ENCODE measurements at regions not wholly inside any gene's neighbourhood (a gene's known extent, or its start where the extent isn't known, plus 50 kb on each side); places are given as distances from the start of the nearest gene placed in this dataset.
"Not testable (repeated sequence)": the region's sequence is repeated elsewhere in the genome, so short reads cannot be mapped to it uniquely, and the experiment has no call there.

GRCh38 chr9:73889023-73889422 is 608.1 kb upstream of the RORB start:
- no peak overlapping the region for H3K4me3 ChIP-seq (ENCODE audit: low read length)
- no peak for DNase-seq (ENCODE audit: low read depth, low spot score)

GRCh38 chr9:73890685-73891277 is 606.4 kb upstream of the RORB start:
- DNase-seq (ENCODE audit: low read depth, low spot score) = no peak
- no peak overlapping the region for H3K4me3 ChIP-seq (ENCODE audit: low read length)

DNA sequence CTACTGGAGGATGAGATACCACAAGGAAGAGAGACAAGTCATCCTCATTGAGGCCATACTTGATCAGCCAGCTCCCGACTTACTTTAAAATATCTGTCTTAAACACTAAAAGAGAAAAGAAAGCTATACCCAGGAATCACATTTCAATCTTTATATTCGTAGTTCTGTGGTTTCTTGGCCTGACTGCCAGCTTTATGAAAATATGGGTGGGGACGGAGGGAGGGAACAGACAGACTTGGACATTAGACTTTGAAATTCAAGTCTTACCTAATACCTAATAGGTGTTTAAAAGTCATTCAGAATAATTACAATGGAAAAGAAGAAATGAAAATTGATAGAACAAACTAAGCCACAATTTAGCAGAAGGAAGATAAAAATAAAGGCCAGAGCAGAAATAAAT is 604.8 kb upstream of the RORB start:
- no peak overlapping the region for H3K4me3 ChIP-seq (ENCODE audit: low read length)
- no peak for DNase-seq (ENCODE audit: low read depth, low spot score)

- no peak for DNase-seq (ENCODE audit: low read depth, low spot score)
- no peak overlapping the region for H3K4me3 ChIP-seq (ENCODE audit: low read length)
Measured at GRCh38 chr9:73893230-73893629, 603.9 kb upstream of the RORB start.

GRCh38 chr9:73896061-73896460 is 601.1 kb upstream of the RORB start:
- H3K4me3 ChIP-seq (ENCODE audit: low read length) = no peak overlapping the region
- DNase-seq (ENCODE audit: low read depth, low spot score) = no peak

DNA sequence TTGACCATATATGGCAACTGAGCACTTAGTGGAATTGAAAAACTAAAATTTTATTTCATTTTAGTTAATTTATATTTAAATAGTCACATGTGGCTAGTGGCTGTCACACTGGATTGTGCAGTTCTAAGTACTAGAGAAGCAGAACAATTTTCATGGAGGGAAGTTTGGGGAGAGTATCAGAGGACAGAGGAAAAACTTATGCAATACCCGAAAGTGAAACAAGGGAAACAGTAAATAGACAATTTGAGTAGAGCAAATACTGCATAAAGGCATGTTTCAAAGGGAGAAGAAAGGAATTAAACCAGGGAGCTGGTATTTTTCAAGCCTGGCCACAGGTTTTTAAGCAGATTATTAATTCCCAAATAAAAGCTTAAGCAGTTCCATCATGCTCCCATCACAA is 590.5 kb upstream of the RORB start:
- H3K4me3 ChIP-seq (ENCODE audit: low read length) = no peak overlapping the region
- no peak for DNase-seq (ENCODE audit: low read depth, low spot score)

DNA sequence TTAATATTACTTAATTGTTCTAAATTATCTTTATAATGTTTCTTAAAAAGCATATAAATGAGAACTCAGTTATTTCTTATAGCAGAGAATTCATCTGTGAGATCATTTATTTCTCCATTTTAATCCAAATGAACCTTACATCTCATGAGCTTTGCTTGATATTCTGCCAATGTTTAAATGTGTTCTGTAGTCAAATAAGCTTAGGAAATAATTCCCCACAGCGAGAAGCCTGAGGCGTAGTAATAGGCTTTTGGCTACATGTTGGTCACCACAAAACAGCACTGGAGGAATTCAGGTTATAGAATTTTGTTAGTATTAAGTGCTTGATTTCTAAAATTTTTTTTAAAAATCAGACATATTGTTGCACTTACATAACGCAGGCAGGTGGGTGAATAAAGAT is 585.3 kb upstream of the RORB start:
- DNase-seq (ENCODE audit: low read depth, low spot score) = no peak
- no peak overlapping the region for H3K4me3 ChIP-seq (ENCODE audit: low read length)

GRCh38 chr9:73916016-73916673 is 581.0 kb upstream of the RORB start:
- peak; percentile 42 for DNase-seq (ENCODE audit: low read depth, low spot score)
- H3K4me3 ChIP-seq (ENCODE audit: low read length) = no peak overlapping the region

DNA sequence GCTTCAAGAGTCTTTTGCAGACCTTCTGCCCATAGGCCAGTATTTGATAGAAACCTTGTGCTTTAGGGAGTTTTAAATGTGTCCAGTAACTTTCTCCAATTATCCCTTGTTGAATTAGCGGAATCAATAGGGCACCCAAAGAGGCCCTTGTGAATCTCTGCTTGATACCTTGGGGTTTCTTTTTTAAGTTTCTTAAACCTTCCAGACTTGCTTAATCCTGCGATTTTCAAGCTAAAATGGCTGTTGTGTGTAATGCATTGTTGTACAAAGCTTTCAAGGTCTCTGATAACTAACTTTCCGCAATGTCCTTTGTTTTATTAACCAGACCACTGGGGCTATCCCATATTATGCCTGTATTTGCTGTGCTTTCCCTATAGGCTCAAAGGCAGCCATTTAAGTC is 577.4 kb upstream of the RORB start:
- DNase-seq (ENCODE audit: low read depth, low spot score) = no peak
- H3K4me3 ChIP-seq (ENCODE audit: low read length) = no peak overlapping the region

DNA sequence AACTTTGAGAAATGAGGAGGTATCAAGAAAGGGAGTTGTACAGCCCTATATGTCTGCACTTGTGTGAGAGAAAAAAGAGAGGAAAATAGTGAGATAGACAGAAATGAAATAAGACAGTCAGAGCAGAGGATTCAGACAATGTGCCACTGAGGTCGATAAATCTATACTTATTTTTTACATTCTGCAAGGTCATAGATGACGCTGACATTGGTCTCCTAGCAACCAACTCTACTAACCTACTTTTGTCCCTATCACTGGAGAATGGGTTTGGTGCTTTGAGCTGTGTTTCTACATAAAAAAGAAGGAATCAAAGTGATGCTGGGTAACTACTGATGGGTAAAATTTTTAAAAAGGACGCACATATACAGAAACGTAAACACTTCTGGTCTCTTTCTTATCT is 573.3 kb upstream of the RORB start:
- H3K4me3 ChIP-seq (ENCODE audit: low read length) = no peak overlapping the region
- peak; percentile 3 for DNase-seq (ENCODE audit: low read depth, low spot score)

DNA sequence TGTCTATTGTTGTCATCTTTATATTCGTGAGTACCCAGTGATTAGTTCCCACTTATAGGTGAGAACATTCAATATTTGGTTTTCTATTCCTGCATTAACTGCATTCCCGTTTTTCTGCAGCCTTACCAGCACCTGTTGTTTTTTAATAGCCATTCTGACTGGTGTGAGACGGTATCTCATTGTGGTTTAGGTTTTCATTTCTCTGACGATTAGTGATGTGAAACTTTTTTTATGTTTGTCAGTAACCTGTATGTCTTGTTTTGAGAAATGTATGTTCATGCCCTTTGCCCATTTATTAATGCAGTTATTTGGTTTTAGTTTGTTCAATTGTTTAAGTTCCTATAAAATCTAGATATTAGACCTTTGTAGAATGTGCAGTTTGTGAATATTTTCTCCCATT is 546.0 kb upstream of the RORB start:
- H3K4me3 ChIP-seq (ENCODE audit: low read length) = no peak overlapping the region
- DNase-seq (ENCODE audit: low read depth, low spot score) = no peak

- no peak overlapping the region for H3K4me3 ChIP-seq (ENCODE audit: low read length)
Measured at GRCh38 chr9:73962792-73963191, 534.3 kb upstream of the RORB start.

GRCh38 chr9:73969936-73970335 is 527.2 kb upstream of the RORB start:
- no peak for DNase-seq (ENCODE audit: low read depth, low spot score)
- H3K4me3 ChIP-seq (ENCODE audit: low read length) = no peak overlapping the region

More at GRCh38 chr9:73962792-73963191, 534.3 kb upstream of the RORB start:
- no peak for DNase-seq (ENCODE audit: low read depth, low spot score)

GRCh38 chr9:73976424-73976823 is 520.7 kb upstream of the RORB start:
- not testable (repeated sequence) for H3K4me3 ChIP-seq (ENCODE audit: low read length); DNase-seq (ENCODE audit: low read depth, low spot score)

DNA sequence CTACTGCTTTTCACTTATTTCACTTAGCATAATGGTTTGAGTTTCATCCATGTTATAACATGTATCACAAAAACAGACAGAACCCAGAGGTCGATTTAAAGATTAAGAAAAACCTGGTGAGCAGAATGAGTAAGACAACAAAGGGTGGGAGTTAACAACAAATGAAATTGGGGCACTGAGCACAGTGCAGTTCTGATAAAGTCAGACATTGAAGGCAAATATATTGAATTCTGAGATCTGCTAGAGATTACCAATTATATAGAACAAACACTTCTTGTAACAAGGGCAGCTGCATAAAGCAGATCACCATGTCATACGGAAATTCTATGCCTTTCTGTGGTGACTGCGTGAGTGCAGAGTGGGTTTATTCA is 517.3 kb upstream of the RORB start:
- DNase-seq (ENCODE audit: low read depth, low spot score) = no peak
- H3K4me3 ChIP-seq (ENCODE audit: low read length) = no peak overlapping the region

DNA sequence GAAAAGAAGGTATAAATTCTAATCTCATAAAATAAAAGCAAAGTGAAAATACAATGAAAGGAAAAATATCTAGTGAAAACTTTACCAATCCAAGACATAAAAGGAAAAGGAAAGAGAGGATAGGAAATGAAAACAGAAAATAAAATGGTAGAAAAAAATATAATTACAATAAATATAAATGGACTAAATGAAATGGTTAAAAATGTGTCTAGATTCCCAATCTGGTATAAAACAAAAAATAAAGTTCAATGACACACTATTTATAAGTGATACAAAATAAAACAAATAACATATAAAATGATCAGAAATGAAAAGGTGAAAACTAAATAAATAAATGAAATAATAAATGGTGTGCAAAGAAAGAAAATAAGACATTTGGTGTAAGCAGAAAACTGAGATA is 516.4 kb upstream of the RORB start:
- H3K4me3 ChIP-seq (ENCODE audit: low read length) = no peak overlapping the region
- DNase-seq (ENCODE audit: low read depth, low spot score) = no peak

DNA sequence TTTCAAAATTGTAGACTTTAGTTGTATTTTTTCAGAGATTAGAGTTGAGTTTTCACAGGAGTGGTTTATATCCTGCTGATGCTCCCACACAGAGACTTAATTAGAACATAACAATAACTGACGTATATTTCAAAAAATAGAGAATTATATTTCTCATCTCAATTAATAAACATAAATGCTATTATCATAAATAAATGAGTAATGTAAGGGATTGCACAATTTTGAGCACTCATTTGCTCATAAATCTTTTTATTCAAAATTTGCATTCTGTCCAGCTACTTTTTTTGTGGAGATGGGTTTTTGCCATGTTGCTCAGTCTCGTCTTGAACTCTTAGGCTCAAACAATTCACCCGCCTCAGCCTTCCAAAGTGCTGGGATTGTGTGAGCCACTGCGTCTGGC is 515.7 kb upstream of the RORB start:
- H3K4me3 ChIP-seq (ENCODE audit: low read length) = no peak overlapping the region
- DNase-seq (ENCODE audit: low read depth, low spot score) = no peak

DNA sequence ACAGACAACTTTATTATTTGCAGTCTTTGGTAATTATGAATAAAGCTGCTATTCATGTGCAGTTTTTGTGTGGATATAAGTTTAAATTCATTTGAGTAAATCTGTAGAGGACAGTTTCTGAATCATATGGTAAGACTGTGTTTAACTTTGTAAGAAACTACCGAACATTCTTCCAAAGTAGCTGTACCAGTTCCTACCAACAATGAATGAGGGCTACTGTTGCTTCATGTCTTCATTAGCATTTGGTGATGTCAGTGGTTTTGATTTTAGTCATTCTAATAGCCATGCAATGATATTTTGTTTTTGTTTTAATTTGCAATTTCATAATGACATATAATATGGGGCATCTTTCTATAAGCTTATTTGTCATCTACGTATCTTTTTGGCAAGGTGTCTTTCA is 501.3 kb upstream of the RORB start:
- no peak overlapping the region for H3K4me3 ChIP-seq (ENCODE audit: low read length)
- no peak for DNase-seq (ENCODE audit: low read depth, low spot score)

- DNase-seq (ENCODE audit: low read depth, low spot score) = no peak
- H3K4me3 ChIP-seq (ENCODE audit: low read length) = no peak overlapping the region
Measured at GRCh38 chr9:73996844-73997243, 500.3 kb upstream of the RORB start.

DNA sequence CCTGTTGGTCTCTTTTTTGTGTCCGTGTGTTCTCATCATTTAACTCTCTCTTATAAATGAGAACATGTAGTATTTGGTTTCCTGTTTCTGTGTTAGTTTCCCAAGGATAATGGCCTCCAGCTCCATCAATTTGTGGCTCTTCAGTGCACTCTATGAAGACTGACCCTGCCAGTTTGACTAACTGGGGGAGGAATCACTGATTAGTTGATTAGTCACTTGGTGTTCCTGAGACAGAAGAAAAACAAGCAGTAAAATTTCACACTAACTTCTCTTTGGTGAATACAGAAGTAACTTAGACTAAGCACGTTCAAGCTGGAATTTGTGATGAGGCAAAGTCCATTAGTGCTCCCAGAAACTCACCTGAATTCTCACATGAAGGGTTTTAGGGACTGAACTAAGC is 495.8 kb upstream of the RORB start:
- H3K4me3 ChIP-seq (ENCODE audit: low read length) = no peak overlapping the region
- no peak for DNase-seq (ENCODE audit: low read depth, low spot score)

DNA sequence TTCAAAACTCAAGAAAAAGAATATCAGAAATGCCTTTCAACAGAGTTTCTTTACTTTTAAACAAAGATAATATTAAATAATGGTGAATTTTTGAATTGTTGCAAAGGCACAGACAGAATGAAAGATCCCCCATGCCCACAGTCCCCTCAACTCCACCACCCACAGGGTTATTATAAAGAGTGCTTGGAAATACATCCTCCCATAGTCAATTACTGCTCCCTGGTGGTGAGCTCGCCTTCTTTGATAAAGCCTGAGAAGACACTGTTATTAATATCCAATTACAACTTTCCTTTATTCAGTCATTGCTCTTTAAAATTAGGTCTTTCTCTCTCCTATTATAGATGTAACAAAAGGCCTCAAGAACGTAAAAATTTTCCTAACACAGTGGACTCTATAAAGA is 490.2 kb upstream of the RORB start:
- no peak for DNase-seq (ENCODE audit: low read depth, low spot score)
- H3K4me3 ChIP-seq (ENCODE audit: low read length) = no peak overlapping the region
